ENCODE measurements at regions not wholly inside any gene's neighbourhood (a gene's known extent, or its start where the extent isn't known, plus 50 kb on each side); places are given as distances from the start of the nearest gene placed in this dataset.

DNA sequence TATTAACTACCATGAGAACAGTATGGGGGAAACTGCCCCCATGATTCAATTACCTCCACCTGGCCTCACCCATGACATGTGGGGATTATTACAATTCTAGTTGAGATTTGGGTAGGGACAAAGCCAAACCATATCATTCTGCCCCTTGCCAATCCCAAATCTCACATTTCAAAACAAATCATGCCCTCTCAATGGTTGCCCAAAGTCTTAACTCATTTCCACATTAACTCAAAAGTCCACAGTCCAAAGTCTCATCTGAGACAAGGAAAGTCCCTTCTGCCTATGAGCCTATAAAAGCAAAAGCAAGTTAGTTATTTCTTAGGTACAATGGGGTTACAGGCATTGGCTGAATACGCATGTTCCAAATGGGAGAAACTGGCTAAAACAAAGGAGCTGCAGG lies 180.7 kb upstream of the CDH12 start:
- TF ChIP-seq POLR2A (IDR thresholded peaks at IDR 0.05; ENCODE audit: low read length) (no peak), GATA1 (IDR thresholded peaks at IDR 0.05; ENCODE audit: low read depth, low read length) (no peak)
